SW 1271 (cell line): ENCODE measurements at regions not wholly inside any gene's neighbourhood (a gene's known extent, or its start where the extent isn't known, plus 50 kb on each side); places are given as distances from the start of the nearest gene placed in this dataset.
A peak's percentile ranks its signal among the peaks of the same experiment; 100 is the strongest.
"Not testable (repeated sequence)": the region's sequence is repeated elsewhere in the genome, so short reads cannot be mapped to it uniquely, and the experiment has no call there.

Experiments
- DNase-seq, 2 experiments: peaks; one replicate each; lab custom pipeline; 2025; lab: John Stamatoyannopoulos, UW

- no peak for DNase-seq
Observed at GRCh38 chr6:11961923-11962322, 50.2 kb upstream of the HIVEP1 start.

GRCh38 chr6:11960909-11961779, 51.0 kb upstream of the HIVEP1 start:
- no peak for DNase-seq

GRCh38 chr6:11956781-11957180, 55.3 kb upstream of the HIVEP1 start:
- no peak for DNase-seq

GRCh38 chr6:11953641-11954040, 58.5 kb upstream of the HIVEP1 start:
- no peak for DNase-seq

- DNase-seq: no peak
Observed at GRCh38 chr6:11952316-11952715, 59.8 kb upstream of the HIVEP1 start.

GRCh38 chr6:11951868-11952267, 60.2 kb upstream of the HIVEP1 start:
- no peak for DNase-seq

- no peak for DNase-seq
Observed at GRCh38 chr6:11950109-11950508, 62.0 kb upstream of the HIVEP1 start.

- no peak for DNase-seq
Observed at GRCh38 chr6:11947575-11947974, 64.5 kb upstream of the HIVEP1 start.

GRCh38 chr6:11947063-11947462, 65.0 kb upstream of the HIVEP1 start:
- DNase-seq: peak in 1 of 2 experiments; percentile 8

GRCh38 chr6:11944111-11944510, 68.0 kb upstream of the HIVEP1 start:
- DNase-seq: no peak

- DNase-seq: no peak
Observed at GRCh38 chr6:11943060-11943459, 69.1 kb upstream of the HIVEP1 start.

- no peak for DNase-seq
Observed at GRCh38 chr6:11942185-11942864, 69.8 kb upstream of the HIVEP1 start.

- DNase-seq: not testable (repeated sequence)
Observed at GRCh38 chr6:11940532-11941166, 71.5 kb upstream of the HIVEP1 start.

- no peak for DNase-seq
Observed at GRCh38 chr6:11938285-11938890, 73.7 kb upstream of the HIVEP1 start.

- no peak for DNase-seq
Observed at GRCh38 chr6:11934638-11935037, 77.5 kb upstream of the HIVEP1 start.

GRCh38 chr6:11932892-11933291, 79.2 kb upstream of the HIVEP1 start:
- DNase-seq: not testable (repeated sequence)

GRCh38 chr6:11931296-11932035, 80.6 kb upstream of the HIVEP1 start:
- no peak for DNase-seq

- not testable (repeated sequence) for DNase-seq
Observed at GRCh38 chr6:11930834-11931233, 81.3 kb upstream of the HIVEP1 start.

GRCh38 chr6:11930240-11930639, 81.9 kb upstream of the HIVEP1 start:
- no peak for DNase-seq

- no peak for DNase-seq
Observed at GRCh38 chr6:11929241-11929835, 82.8 kb upstream of the HIVEP1 start.
